ENCODE measurements at regions not wholly inside any gene's neighbourhood (a gene's known extent, or its start where the extent isn't known, plus 50 kb on each side); places are given as distances from the start of the nearest gene placed in this dataset.
"Not testable (repeated sequence)": the region's sequence is repeated elsewhere in the genome, so short reads cannot be mapped to it uniquely, and the experiment has no call there.

DNA sequence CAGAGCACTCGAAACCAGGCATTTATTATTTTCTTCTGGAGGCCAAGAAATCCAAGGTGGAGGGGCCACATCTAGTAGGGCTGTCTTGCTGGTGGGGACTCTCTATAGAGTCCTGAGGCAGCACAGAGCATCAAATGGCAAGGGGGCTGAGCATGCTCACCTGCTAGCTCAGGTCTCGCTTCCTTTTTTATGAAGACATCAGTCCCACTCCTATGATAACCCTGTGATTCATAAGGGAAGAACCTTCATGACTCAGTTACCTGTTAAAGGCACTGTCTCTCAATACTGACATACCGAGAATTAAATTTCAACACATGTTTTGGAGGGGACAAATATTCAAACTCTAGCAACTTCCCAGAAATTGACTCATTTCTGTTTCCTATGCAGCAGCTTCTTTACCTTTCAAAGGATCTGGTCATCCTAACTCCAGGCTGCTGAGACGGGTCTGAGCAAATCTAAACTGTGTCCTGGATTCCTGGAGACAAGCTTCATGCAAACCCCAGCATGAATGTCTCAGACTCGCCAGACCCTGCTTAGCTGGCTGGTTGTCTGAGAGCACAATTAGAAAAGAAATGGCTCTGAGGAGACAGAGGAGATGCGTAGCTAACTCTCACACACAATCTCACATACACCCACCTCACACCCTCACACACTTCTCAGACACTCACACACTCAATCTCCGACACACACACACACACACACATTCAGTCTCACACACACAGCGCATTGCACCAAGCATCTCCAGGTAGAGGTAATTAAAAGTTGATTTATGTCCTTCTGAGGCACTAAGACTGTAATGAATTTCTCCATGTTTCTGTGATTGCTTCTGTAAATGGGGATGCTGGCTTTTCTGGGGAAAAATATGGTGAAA lies 280.8 kb downstream of the BCL2L11 start:
- DNase-seq (ENCODE audit: low spot score) = not testable (repeated sequence)

DNA sequence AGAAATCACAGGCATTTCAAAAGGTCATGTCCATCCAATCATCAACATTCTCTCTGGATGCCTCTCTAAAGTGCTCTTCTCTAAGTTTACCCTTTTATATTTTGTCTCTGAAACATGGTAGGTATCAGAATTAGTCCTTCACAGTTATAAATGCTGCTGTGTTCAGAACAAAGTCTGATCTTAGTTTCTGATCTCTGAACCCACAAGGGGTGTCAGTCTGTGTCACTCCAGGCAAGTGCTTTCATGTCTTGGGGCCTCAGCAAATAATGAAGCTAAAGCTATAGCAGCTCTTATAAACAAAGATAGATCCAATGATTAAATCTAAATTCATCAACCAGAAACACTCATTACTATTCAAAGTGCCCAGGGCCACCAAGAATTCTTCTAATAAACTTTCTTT lies 281.7 kb downstream of the BCL2L11 start:
- DNase-seq (ENCODE audit: low spot score) = not testable (repeated sequence)

DNA sequence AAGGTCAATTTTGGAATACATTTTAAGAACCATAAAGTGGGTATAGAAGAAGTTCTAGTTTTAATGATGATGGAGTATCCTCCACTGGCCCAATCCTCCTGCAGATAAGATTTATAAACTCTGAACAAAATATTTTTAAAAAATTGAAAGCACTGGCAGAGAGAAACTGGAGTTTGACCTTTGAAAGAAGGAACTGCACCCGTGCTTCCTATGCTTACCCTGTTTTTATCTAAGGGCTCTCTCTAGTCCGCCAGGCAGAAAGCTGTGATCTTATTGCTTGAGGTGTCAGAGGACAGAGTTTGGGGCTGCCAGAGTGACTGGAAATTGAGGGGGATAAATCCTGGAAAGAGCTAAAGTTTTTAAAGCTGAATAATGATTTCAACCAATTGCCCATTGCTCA lies 282.6 kb downstream of the BCL2L11 start:
- not testable (repeated sequence) for DNase-seq (ENCODE audit: low spot score)

DNA sequence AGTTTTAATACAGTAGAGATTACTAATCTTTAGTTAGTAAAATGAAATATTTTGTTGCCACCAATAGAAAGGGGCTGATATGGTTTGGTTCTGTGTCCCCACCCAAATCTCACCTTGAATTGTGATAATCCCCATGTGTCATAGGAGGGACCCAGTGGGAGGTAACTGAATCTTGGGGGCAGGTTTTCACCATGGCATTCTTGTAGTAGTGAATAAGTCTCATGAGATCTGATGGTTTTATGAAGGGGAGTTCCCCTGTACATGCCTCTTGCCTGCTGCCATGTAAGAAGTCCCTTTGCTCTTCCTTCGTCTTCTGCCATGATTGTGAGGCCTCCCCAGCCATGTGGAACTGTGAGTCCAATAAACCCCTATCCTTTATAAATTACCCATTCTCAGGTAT lies 285.9 kb downstream of the BCL2L11 start:
- DNase-seq (ENCODE audit: low spot score) = not testable (repeated sequence)

DNA sequence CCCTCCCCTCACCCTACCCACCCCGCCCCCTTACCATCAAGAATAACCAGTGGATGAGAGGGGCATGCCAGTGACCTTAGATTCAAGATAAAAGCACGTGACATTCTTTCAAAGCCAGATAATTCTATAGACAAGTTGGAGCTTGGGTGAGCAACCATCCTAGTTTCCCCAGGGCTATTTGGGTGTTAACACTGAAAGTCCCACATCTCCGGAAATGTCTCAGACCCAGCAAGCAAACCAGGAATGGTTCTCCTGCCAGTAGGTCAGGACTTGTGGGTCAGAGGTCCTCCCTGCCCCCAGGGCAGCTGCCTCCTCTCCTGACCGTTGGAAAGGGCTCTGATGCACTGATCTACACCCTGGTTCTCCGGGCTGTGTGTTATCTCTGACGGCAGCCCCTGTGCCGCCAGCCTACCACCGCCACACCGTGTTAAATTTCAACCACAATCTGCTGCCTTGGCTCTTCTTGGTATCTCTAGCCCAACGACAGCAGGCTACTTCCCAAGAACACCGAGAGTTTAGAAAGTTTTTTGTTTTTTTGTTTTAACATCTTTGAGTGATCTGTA lies 287.0 kb downstream of the BCL2L11 start:
- DNase-seq (ENCODE audit: low spot score) = not testable (repeated sequence)

DNA sequence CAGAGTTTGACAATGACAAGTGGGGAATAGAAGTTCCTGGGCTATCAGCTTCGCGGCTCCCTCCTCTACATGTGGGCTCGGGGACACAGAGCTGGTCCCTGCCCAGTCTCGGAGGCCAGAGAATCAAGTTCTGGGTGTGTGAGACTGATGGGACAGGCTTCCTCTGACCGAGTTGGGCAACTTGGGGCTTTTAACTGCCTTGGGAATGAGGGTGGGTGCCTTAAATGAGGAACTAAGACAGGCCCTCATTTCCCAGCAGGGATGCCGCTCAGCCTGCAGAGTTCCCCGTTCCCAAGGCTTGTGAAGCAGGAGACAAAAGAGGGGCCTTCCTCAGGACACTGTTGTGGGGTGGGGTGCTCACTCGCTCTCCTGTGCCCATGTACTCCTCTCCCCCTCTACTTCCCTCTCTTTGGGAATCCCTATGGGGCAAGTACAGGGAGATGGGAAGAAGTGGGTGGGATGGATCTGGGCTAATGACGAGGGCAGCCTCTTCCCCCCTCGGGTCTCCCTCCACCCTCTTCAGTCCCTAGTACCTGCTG lies 290.2 kb downstream of the BCL2L11 start:
- DNase-seq (ENCODE audit: low spot score) = not testable (repeated sequence)

DNA sequence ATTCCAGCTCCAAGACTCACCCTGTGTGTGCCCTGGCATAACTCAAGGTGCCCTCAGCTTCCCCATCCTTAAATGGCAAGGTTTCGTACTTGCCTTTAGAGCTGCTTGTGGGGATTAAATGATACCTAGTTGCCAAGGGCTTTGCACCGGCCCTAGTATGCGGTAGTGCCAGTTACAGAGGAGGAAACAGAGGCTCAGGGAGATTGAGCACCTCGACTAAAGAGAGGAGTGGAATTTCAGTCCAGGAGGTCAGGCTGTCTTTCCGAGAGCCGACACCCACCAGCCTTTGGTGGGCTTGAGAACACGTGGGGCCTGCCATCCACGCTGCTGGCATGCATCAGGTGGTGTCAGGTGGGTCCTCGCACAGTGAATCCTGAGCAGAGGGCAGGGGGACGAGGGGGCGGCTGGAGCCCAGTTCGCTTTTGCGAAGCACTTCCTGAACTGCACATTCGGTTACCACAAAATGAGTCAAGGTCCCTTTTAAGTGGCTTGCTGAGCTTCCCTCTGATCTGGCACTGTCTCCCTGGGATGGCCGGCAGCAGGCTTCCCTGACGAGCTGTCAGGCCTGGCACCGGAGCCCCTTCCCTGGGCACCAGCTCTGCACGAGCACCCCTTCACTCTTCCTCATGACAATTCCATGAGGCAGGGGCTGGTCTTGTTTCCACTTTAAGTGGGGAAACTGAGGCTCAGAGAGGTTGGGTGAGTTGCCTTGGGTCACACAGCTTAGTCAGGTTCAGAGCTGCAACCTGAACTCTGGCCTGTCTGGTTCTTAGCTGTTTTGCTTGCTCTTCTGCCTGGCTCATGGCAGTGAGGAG lies 291.4 kb downstream of the BCL2L11 start:
- DNase-seq (ENCODE audit: low spot score) = not testable (repeated sequence)

DNA sequence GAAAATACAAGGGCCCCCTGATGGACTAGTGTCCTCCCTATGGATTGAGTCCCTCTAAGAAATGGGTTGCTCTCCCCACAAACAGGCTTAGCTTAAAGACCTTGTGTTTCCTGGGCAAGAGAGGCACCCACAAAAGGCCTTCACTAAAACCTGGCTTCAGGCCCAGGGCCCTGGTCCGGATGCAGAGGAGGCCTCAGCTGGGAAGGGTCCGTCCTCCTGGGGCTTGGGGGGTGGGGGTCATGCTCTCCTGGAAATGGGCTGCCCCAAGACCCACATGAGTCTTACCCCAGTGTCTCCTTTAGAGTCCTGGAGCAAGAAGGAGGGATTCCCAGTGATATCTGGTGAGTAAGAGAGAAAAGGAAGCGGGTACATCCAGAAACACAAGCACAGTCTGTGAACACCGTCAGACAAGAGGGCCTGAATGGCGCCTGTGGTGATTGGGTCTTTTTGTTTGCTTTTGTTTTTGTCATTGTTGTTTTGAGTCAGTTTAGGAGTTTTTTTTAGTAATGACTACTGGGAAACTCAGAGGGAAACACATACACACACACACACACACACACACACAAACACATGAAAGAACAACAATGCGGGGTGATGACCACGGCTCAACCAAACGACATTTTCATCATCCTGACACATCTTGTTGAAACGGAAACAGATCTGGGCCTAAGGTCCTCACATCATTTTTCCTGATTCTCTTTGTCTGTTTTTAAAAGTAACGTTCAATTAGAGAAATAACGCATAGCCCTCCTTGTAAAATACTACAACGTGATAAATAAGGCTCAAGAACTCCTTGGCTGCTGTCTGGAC lies 292.3 kb downstream of the BCL2L11 start:
- DNase-seq (ENCODE audit: low spot score) = not testable (repeated sequence)

DNA sequence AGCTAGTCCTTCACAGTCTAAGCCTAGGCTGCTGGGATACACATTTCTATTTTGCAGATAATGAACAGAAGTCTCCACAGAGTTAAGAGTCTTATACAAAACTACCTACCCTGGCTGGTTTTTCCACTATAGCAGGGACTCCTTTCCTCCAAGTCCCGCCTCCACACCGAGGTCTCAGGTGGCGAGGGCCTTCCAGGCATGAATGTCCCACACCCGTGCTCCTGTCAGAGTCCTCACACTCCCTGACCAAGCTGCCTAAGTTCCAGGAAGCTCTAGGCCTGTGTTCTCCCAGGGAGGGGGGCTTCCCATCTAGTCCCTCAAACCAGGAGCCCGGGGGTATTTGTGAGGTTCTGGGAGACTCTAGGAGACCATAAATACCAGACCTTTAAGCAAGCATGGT lies 293.2 kb downstream of the BCL2L11 start:
- not testable (repeated sequence) for DNase-seq (ENCODE audit: low spot score)

DNA sequence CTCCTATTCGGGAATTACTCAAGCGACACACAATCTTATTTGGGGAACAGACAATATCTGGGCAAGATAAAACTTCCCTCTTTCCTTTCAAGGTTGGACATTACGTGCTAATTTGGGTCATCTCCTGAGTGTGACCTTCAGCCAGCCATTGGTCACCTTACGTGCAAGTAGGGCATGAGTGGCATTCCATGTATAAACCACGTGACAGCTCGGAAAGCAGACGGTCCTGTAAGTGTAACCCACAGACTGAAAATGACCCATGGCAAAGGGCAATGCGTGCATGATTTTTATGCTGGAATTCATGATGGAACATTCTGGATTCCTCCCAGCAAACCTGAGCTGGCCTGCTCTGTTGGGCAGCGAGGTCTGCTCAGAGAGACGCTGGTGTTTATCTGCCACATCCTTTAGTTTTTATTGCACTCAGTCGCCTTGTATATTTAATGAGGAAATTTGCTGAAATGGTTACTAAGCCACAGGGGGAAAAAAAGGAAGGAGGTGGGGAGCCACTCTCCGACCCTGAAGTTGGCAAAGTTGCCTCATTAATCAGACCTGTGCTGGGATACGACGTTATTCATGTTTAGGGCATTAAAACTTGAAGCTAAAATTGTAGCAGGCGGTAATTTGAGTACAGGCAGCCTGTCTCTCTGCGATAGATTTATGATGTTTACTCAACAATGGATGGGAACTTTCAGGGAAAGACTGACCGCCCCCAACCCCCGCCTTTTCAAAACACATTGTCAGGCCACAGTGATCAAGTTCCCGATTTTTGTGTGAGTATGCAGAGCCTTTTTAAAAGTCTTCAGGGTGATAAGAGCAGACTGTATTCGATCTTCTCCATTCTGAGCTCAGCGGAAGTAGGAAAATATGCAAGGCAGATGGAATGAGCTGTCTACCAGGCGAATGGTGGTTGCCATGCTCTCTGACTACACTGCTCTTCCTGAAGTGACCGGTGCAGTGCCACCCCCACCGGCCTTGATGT lies 295.3 kb downstream of the BCL2L11 start:
- not testable (repeated sequence) for DNase-seq (ENCODE audit: low spot score)

DNA sequence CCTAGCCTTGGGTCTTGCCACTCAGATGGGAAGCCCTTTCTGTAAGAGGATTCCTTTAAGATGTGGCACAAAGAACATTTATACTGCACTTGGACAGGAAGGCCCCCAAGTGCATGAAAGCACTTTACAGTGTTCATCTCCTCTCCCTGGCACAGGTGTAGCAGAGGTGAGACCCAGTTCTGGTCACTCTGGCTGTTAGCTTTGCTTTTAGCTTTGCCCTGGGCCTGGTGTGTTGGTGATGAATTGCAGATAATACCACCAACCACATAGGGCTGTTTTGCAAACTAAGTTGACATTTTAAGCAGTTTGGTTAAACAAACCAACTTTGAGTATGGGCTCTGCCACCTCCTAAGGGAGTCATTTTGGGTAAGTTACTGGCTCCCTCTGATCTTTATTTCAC lies 296.3 kb downstream of the BCL2L11 start:
- not testable (repeated sequence) for DNase-seq (ENCODE audit: low spot score)

DNA sequence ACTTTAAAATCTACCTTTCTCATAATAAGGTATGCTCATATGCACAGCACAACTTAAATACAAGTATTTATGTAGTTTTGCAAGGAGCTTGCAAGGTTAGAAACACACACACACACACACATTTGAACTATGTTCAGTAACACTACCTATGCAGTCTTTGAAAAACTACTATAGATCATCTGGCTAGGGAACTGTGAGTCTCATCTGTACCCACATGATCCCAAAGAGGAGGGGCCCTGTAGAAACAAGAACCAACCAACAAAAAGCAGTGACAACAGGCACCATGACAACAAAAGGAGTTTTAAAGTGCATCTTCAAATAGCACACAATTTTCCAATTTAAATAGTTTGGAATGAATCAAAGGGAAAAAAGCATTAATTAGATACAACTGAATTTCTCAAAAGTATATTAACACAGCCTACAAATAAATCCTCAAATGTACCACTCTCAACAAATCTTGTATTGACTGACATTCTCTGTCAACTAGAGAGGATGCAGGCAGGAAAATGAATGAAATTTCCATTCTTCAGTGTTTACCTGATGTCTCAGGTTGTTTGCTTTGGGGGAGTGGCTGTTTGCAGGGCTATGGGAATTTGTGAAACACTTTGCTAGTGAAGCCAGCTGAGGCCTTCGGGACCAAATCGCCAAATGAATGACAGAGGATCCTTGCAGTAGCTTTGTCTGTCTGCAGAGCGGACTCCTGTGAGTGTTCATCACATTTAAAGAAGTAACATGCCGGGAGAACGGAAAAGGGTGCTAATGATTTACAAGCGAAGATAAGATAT lies 297.6 kb downstream of the BCL2L11 start:
- DNase-seq (ENCODE audit: low spot score) = not testable (repeated sequence)

DNA sequence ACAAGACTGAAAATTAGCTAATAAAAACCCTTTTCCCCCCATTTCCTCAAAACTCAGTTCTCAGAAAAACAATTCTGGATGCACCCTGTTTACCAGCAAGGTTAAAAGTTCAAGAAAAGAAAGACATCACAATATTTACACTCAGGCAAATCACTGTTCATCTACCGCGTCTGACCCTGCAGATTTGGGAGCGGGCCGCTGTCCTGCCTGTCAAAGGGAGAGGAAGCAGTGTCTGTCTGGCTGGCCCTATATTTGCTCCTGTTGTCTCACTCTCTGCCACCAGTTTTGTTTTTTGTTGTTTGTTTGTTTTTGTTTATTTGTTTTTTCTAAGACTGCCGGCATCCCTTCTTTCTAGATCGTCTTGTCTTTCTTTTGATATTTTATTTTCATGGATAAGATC lies 299.4 kb downstream of the BCL2L11 start:
- DNase-seq (ENCODE audit: low spot score) = not testable (repeated sequence)

DNA sequence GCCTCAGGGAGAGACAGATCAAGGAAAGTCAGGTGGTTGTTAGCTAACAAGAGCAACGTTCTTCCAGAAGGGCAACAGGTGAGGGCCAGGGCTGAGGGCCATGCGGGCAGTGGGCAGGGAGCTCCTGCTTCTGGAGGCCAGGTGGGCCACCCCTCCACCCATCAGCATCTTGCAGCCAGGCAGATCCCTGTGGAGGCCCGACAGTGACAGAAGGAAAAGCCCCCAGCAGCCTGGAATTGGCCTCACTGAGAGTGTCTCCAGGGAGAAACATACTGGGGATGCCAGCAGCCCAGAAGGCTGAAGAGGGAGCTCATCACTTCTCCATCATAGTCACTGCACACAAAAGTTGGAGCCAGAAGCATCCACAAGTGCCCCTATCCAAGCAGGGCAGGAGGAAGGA lies 300.1 kb downstream of the BCL2L11 start:
- not testable (repeated sequence) for DNase-seq (ENCODE audit: low spot score)

DNA sequence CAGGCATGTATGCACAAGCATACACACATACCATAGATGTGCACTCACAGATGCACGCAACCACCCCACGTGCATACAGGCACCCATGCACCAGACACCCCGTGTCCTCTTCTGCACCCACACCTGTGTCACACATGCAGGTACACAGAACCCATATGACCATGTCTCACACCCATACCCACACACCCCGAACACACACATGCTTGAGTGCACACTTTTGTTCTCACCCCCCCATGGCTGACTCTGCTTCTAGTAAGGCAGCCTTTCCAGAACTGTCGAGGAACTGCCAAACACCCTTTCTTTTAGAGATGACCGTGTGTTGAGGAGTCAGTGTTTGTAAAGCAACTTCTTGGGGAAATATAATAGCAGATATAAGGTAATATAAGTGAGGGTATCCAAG lies 301.2 kb downstream of the BCL2L11 start:
- not testable (repeated sequence) for DNase-seq (ENCODE audit: low spot score)

DNA sequence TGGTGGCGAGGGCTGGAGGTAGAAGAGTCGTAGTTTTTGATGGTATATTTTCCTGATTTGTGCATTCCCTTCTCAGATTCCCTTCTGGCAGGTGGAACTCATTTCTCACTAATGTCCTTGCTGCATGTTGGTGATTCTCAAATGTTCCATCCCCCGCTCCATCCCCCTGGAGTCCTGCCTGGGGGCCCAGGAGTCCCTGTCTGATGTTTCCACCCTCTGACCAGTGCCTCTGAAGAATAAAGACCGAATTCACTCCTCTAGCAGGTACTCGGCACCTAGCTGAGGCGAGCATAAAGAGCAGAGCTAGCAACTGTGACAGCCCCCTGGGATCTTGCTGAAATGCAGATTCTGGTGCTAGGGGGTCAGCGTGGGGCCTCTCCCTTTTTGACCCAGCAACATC lies 301.8 kb downstream of the BCL2L11 start:
- not testable (repeated sequence) for DNase-seq (ENCODE audit: low spot score)

DNA sequence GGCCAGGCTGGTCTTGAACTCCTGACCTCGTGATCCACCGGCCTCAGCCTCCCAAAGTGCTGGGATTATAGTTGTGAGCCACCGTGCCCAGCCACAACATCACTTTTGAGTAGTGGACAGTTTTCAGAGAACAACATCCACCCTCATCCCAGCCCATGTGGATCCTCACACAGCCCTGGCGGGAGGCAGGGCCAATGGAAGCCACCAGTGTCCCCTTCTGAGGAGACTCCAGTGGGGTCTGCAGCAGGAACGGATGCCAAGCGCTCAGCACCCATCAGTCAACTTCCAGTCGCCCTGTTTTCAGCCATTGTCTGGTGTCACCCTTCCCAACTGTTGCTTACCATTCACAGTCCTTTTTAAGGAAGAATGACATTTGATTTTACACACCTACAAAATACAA lies 302.5 kb downstream of the BCL2L11 start:
- not testable (repeated sequence) for DNase-seq (ENCODE audit: low spot score)

DNA sequence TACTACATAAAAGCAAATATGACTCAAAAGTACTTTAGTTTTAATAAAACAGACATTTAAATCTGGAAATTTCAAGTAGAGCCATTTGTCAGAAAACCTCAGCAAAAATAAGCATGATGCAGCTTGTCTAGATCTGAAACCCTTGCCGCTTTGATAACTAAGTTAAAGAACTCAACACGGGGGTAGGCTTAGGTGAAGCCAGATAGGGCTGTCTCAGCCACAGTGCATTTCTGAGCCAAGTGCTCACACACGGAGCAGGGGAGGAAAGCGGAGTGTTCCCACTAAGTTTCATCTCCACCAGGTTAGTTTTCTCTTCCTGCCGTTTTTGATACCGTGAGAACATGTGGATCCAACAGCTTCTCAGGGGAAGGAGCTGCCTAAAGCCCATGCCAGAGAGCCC lies 303.5 kb downstream of the BCL2L11 start:
- not testable (repeated sequence) for DNase-seq (ENCODE audit: low spot score)

DNA sequence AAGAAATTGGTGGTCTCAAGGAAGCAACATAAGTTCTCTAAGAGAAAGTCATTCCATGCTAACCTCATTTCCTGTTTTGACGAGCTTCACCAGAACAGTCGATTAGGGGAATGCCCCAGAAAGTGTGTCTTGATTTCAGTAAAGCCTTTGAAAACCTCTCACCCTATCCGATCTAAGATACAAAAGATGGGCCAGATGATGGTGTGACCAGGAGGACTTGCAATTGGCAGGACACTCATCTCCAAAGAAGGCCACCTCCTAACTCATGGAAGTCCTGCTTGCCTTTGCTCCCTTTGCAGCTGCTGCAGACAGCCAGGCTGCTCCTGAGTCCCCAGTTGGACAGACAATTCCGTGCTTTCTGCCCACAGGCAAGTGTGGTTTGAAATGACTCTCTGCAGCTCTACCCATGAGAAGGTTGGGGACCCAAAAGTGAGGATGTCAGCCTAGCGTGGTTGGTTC lies 304.2 kb downstream of the BCL2L11 start:
- DNase-seq (ENCODE audit: low spot score) = not testable (repeated sequence)
